Panc1 (cell line): ENCODE measurements at regions not wholly inside any gene's neighbourhood (a gene's known extent, or its start where the extent isn't known, plus 50 kb on each side); places are given as distances from the start of the nearest gene placed in this dataset.

ENCODE experiments used
- ATAC-seq: fragments of 200-7000 bp; cut with Tn5 transposase; 2 replicates; pipeline ENCODE4 v1.9.1; 2020; ENCODE audit warnings: mild to moderate bottlenecking, moderate library complexity
- BruUV-seq: library from RNA; stranded (reverse); fragments of 400-500 nt; replicated peaks from 2 replicates; lab custom pipeline; 2021; lab: Mats Ljungman, UMichigan
- CTCF ChIA-PET: fragments of 300-600 bp; sonication (Branson Sonifier 250); formaldehyde crosslinking; loops from one replicate; lab custom pipeline; 2022; ENCODE audit warnings: antibody characterized with exemption; lab: Charles Lee
- POLR2A ChIA-PET: fragments of 300-600 bp; sonication (Branson Sonifier 250); formaldehyde crosslinking; loops from one replicate; lab custom pipeline; 2022; ENCODE audit warnings: antibody characterized with exemption; lab: Charles Lee
- DNase-seq: peaks from one replicate; pipeline ENCODE4 v3.0.0-alpha.2; 2010; ENCODE audit warnings: low read depth, low spot score
- H3K27ac ChIP-seq: 2 replicates; pipeline ENCODE4 v1.5.1; 2011; ENCODE audit warnings: mild to moderate bottlenecking, low read length, inconsistent platforms
- H3K27me3 ChIP-seq: fragments of 200-500 bp; sonication (Bioruptor generic); 2 replicates; pipeline ENCODE4 v1.6.0; 2014; ENCODE audit warnings: low read length, inconsistent platforms; ENCODE audit not compliant: control insufficient read depth, insufficient read depth
- H3K36me3 ChIP-seq: fragments of 200-500 bp; sonication (Bioruptor generic); 2 replicates; pipeline ENCODE4 v1.5.1; 2014; ENCODE audit warnings: inconsistent platforms, mild to moderate bottlenecking, low read length, moderate library complexity; ENCODE audit not compliant: control insufficient read depth, insufficient read depth
- H3K4me1 ChIP-seq: 2 replicates; pipeline ENCODE4 v1.5.1; 2011; ENCODE audit warnings: inconsistent platforms, mild to moderate bottlenecking, low read length, moderate library complexity; ENCODE audit not compliant: control insufficient read depth, insufficient read depth
- H3K4me3 ChIP-seq, 2 experiments: 2 replicates each; pipeline ENCODE4 v1.5.1; 2011 to 2012; ENCODE audit warnings: low read depth in 2 of 2, low read length in 2 of 2, mild to moderate bottlenecking in 2 of 2, inconsistent platforms in 1 of 2, moderate library complexity in 1 of 2
- H3K9me3 ChIP-seq: fragments of 200-500 bp; sonication (Bioruptor generic); 2 replicates; pipeline ENCODE4 v1.5.1; 2014; ENCODE audit warnings: low read depth, mild to moderate bottlenecking, inconsistent platforms, low read length, moderate library complexity; ENCODE audit not compliant: control insufficient read depth, insufficient read depth
- CTCF ChIP-seq: fragments of 450-650 bp; IDR thresholded peaks from 2 replicates; pipeline ENCODE4 v1.5.1; 2017; ENCODE audit warnings: mild to moderate bottlenecking
- POLR2AphosphoS5 ChIP-seq: IDR thresholded peaks from 2 replicates; pipeline ENCODE4 v1.6.1; 2012; ENCODE audit warnings: mild to moderate bottlenecking, low read depth, low read length, moderate library complexity
- REST ChIP-seq, 2 experiments: IDR thresholded peaks; 2 replicates each; pipeline ENCODE4 v1.6.1; 2011 to 2012; ENCODE audit warnings: low read depth in 2 of 2, control low read depth in 1 of 2, low read length in 1 of 2, mild to moderate bottlenecking in 1 of 2, moderate library complexity in 1 of 2; ENCODE audit not compliant: insufficient read depth in 1 of 2
- SIN3A ChIP-seq: IDR thresholded peaks from 2 replicates; pipeline ENCODE4 v1.6.1; 2012; ENCODE audit warnings: low read depth, mild to moderate bottlenecking, low read length, moderate library complexity, borderline replicate concordance; ENCODE audit not compliant: insufficient read depth
- TCF7L2 ChIP-seq: IDR thresholded peaks from 2 replicates; pipeline ENCODE4 v1.6.1; 2011; ENCODE audit warnings: mild to moderate bottlenecking, low read depth, low read length, inconsistent platforms
- in situ Hi-C: cut with HindIII; loops from 2 replicates; pipeline ENCODE4 v1.10.0; 2016; ENCODE audit warnings: low sequenced_read_pairs, low pct_unique_long_range_greater_than_20kb
- intact Hi-C: fragments of 100-400 bp; cut with micrococcal nuclease; formaldehyde crosslinking; loops from one replicate; pipeline ENCODE4 v1.10.0; 2022; ENCODE audit not compliant: unreplicated experiment

- TF ChIP-seq CTCF (no peak), TCF7L2 (no peak), SIN3A (no peak), REST (IDR thresholded peaks at IDR 0.05; ENCODE audit: insufficient read depth in 1 of 2, low read depth in 2 of 2, low read length in 1 of 2) (no peak), POLR2AphosphoS5 (no peak)
- Histone ChIP-seq H3K4me1 (no peaks in the 10 kb centered on the region), H3K9me3 (no peaks in the 10 kb centered on the region), H3K4me3 (no peak overlapping the region), H3K27me3 (no peaks in the 10 kb centered on the region), H3K36me3 (no peaks in the 10 kb centered on the region), H3K27ac (no peak overlapping the region)
- DNase-seq: no peak
- CTCF ChIA-PET: no interaction called here
- ATAC-seq: no peak
- intact Hi-C loops (no loop called here), in situ Hi-C loops (no loop called here)
- no TSS peak for BruUV-seq
- POLR2A ChIA-PET: interaction anchor here (0.7 kb wide), 1 partner anchor 115 kb away, joined by 3 read pairs; no protein-coding TSS in a partner anchor
Observed at GRCh38 chr12:107530701-107531100, 154.9 kb upstream of the PWP1 start.

- in situ Hi-C loops: no loop called here
- no peaks in the 10 kb centered on the region for H3K27me3 ChIP-seq
- H3K4me1 ChIP-seq: no peaks in the 10 kb centered on the region
- no peaks in the 10 kb centered on the region for H3K9me3 ChIP-seq
- DNase-seq (no peak), ATAC-seq (no peak)
- ChIA-PET POLR2A (no interaction called here), CTCF (no interaction called here)
- TF ChIP-seq SIN3A (no peak), CTCF (no peak), REST (IDR thresholded peaks at IDR 0.05; ENCODE audit: insufficient read depth in 1 of 2, low read depth in 2 of 2, low read length in 1 of 2) (no peak), TCF7L2 (no peak), POLR2AphosphoS5 (no peak)
- no TSS peak for BruUV-seq
- intact Hi-C loops: no loop called here
- H3K27ac ChIP-seq: no peak overlapping the region
- no peak overlapping the region for H3K4me3 ChIP-seq
- no peaks in the 10 kb centered on the region for H3K36me3 ChIP-seq
Observed at GRCh38 chr12:107533218-107533617, 152.4 kb upstream of the PWP1 start.
